GM19372 (cell line): ENCODE measurements at regions not wholly inside any gene's neighbourhood (a gene's known extent, or its start where the extent isn't known, plus 50 kb on each side); places are given as distances from the start of the nearest gene placed in this dataset.

Experiments used
- ATAC-seq: cut with Tn5 transposase; IDR thresholded peaks from one replicate; pipeline ENCODE4 v1.9.1; 2021; ENCODE audit warnings: mild to moderate bottlenecking, low read depth, moderate library complexity; ENCODE audit not compliant: unreplicated experiment

DNA sequence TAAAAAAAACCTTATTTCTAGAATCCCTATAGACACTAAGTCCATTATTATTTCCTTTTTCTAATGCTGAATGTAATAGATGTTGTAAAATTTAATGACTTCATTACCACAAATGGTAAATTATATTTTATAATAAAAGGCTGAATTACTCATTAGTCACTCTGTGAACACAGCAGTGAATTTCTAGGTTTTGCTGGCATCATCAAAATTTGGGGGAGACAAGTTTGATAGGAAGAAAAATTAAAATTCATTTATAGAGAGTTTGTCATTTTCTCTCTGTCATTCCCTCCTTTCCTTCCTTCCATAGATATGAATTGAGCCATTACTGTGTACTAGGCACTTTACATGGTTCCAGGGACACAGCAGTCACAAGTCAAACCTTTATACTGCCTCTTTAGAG lies 340.9 kb downstream of the TRIB2 start:
- no peak for ATAC-seq

DNA sequence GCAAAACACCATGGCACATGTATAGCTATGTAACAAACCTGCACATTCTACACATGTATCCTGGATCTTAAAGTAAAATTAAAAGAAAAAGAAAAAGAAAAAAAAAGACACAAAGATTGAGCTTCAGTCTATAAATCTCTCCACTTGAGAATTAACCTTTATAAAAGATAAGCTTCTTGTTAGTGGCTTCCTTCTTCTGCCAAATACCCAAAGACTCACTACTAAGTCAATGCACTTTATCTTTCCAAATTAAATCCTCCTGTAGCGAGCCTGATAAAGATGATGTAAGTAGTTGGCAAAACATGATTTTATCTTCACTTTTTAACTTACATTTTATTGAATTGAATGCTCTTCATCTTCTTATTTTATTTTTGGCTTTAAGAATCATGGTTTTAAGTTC lies 349.9 kb downstream of the TRIB2 start:
- ATAC-seq, result no peak

DNA sequence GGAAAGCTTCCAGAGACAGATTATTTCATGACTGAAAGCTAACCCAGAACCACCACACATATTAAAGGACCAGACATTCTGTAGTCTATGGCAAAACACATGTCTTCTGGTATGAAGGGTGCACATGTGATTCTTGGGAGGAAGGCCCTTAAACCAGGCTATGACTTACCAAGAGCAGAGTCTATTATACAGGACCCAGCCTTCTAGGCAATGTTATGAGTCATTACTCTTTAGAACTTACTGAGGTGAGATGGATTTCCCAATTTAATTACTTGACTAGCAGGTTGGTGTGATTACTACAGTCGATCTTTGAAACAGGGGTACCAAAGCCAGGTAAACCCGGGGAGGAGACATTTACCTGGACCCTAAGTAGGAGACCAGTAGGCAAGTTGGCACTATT lies 350.8 kb downstream of the TRIB2 start:
- ATAC-seq, result no peak

GRCh38 chr2:13089971-13090370 lies 373.2 kb downstream of the TRIB2 start:
- no peak for ATAC-seq

DNA sequence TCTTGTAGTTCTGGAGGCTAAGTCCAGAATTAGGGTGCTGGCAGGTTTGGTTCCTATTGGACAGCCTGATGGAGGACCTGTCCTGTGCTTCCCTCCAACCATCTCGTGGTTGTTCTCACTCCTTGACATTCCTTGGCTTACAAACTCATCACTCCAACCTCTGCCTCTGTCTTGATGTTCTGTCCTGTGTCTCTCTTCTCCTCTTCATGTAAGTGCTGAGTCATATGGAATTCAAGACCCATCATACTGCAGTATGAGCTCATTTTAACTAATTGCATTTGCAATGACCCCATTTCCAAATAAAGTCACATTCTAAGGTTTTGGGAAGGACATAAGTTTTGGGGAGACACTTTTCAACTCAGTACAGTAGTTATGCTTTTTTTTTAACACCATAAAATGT lies 374.7 kb downstream of the TRIB2 start:
- ATAC-seq, result no peak

- no peak for ATAC-seq
These were observed 375.2 kb downstream of the TRIB2 start for GRCh38 chr2:13091861-13092378.

DNA sequence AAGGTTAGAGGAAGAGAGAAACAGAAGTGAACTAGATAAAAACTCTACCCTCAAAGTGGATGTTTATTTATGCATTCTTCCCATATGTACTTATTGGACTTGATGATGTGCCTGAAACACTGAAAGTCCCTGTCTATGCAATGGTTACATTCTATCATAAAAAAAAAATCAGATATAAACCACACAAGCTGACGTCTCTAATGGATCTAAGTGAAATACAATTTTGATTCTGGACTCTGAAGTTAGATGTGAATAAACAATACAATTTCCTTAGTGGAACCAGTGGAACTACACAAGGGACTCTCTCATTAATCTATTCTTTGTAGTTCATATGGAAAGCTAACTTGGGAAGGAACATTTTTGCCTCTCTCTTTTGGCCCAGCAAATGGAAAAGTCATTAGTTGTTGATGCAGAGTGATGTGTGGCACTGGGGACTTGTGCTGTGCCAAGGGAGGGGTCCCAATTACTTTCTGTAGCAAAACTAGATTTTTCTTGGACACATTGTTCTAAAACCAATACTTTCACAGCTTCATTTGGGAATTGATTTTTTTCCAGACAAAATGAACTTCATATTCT lies 376.8 kb downstream of the TRIB2 start:
- ATAC-seq, result no peak

- ATAC-seq, result no peak
These were observed 385.8 kb downstream of the TRIB2 start for GRCh38 chr2:13102397-13103063.

DNA sequence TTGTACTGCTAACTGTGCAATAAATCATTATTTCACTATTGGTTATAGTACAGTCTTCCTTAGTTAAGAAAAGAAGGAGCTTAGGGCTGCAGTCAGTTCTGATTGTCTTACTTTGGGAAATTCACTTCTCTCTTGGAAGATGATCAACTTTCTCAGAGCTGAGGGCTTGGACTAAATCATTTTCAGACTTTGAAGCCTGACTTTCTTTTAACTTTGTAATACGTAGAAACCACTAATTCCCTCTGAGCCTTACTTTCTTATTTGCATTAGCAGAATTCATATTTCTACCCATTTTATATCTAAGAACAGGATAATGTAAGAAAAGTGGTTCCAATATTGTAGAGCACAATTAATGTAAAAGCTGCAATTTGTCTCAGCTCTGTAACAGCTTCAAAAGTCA lies 386.4 kb downstream of the TRIB2 start:
- ATAC-seq, result no peak

DNA sequence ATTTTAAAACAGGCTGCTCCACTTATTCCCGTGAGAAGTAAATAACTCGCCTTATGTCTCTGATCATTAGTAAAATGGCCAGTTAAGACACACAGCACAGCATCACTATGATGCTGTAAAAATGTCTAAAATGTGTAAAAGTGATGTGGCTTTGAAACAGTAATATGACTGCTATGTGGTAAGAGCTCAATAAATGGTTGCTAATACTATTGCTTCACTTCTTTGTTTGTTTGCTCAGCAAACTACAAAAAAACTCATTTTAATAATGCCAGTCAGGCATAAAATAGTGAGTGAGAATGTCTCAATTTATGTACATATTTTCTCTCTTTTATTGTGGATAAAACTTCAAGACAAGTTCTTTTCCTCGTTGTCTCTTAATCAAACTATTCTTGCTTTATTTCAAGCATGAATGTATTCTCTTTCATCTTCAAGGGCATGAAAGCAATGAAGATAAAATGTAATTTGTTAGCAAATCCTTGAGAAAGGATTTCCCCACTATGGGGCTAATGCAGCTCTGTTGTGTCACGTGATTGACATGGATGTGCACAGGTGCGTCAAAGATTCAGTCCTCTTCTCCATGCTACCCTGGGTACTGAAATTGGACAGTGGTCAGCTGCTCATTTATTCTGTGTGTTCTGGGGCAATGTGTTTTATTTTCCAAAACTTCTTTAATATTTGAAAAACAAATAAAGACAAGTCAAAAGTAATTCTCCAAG lies 387.2 kb downstream of the TRIB2 start:
- no peak for ATAC-seq

- no peak for ATAC-seq
These were observed 388.0 kb downstream of the TRIB2 start for GRCh38 chr2:13104723-13105122.

- no peak for ATAC-seq
These were observed 389.6 kb downstream of the TRIB2 start for GRCh38 chr2:13106302-13106701.

- no peak for ATAC-seq
These were observed 392.8 kb downstream of the TRIB2 start for GRCh38 chr2:13109516-13109915.

DNA sequence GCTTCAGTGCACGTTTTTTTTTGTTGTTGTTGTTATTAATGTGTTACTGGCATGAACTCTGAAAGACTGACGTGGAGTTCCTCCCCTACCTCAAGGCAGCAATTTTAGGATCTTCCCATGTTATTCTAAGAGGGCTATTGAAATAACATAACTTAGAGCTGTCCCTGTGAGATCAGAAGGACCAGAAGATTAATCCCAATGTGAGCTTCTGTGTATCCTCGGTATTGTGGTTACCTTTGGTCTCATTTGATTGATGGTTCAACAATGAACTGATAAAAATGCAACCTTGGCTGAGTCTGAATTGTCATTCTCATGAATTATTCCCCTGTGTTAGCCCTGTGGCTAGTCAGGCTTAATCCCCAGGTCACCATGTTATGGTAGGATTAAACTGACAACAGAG lies 394.1 kb downstream of the TRIB2 start:
- no peak for ATAC-seq

DNA sequence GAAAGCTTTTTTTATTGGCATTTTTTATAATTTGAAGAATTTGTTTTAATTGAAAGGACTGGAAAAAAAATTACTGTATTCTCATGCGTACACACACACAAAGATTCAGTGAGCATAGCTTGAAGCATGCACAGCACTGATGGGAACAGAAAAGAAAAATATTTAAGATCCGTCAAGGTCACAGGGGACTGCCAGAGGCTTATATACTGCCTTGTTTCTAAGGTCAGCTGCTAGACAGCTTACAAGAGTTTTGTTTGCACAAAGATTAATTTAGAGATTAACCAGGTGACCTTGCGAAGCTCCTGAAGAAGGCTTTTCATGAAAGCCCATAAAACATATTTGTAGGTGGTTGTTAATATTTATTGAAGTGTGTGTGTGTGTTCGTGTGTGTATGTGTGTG lies 396.3 kb downstream of the TRIB2 start:
- ATAC-seq, result no peak

DNA sequence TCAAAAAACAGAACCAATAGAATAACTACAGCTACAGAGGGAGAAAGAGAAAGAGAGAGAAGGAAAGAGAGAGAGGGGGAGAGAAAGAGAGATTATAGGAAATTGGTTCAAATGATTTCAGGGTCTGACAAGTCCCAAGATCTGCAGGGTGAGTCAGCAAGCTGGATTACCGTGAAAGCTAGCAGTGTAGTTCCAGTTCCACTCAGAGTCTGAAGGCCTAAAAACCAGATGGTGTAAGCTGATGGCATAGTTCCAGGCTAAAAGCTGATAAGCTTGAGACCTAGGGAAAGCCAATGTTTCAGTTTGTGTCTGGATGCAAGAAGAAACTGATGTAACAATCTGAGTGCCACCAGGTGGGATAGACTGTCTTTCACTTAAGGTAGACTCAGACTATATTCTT lies 397.7 kb downstream of the TRIB2 start:
- no peak for ATAC-seq

GRCh38 chr2:13115643-13116042 lies 398.9 kb downstream of the TRIB2 start:
- no peak for ATAC-seq

- no peak for ATAC-seq
These were observed 404.4 kb downstream of the TRIB2 start for GRCh38 chr2:13121096-13121495.

DNA sequence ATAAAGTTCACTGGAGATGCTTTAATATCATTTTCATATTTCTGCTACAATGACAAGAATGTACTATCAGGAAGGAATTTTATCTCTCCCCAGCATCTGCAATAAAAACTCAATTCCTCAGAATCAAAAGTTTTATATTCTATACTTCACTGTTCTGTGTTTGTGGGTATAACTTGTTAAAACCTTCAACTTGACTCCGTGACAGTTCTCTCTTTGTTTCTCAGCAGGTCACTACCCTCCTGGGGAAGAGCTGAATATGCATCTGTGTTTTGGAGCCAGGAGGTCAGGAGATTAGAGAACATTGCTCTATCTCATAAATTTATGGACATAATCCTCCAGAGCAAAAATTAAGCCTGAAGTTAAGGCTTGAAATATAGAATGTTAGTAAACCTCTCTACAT lies 411.4 kb downstream of the TRIB2 start:
- ATAC-seq, result no peak

GRCh38 chr2:13135369-13135768 lies 418.6 kb downstream of the TRIB2 start:
- no peak for ATAC-seq

- no peak for ATAC-seq
These were observed 419.1 kb downstream of the TRIB2 start for GRCh38 chr2:13135856-13136255.

- ATAC-seq, result no peak
These were observed 420.9 kb downstream of the TRIB2 start for GRCh38 chr2:13137679-13138078.
